ENCODE measurements at regions not wholly inside any gene's neighbourhood (a gene's known extent, or its start where the extent isn't known, plus 50 kb on each side); places are given as distances from the start of the nearest gene placed in this dataset.

- no peak for DNase-seq
Measured at GRCh38 chr2:41498781-41499180, 549.0 kb upstream of the PKDCC start.

- DNase-seq: no peak
Measured at GRCh38 chr2:41500895-41501294, 546.9 kb upstream of the PKDCC start.

GRCh38 chr2:41502752-41503151 lies 545.1 kb upstream of the PKDCC start:
- DNase-seq: no peak

GRCh38 chr2:41504532-41504931 lies 543.3 kb upstream of the PKDCC start:
- DNase-seq: no peak

- no peak for DNase-seq
Measured at GRCh38 chr2:41510108-41510507, 537.7 kb upstream of the PKDCC start.

- DNase-seq: no peak
Measured at GRCh38 chr2:41521211-41521610, 526.6 kb upstream of the PKDCC start.

GRCh38 chr2:41527525-41528323 lies 520.1 kb upstream of the PKDCC start:
- DNase-seq: no peak

GRCh38 chr2:41535575-41535974 lies 512.2 kb upstream of the PKDCC start:
- no peak for DNase-seq

- DNase-seq: no peak
Measured at GRCh38 chr2:41540272-41540998, 507.4 kb upstream of the PKDCC start.

- DNase-seq: no peak
Measured at GRCh38 chr2:41543726-41544125, 504.1 kb upstream of the PKDCC start.

GRCh38 chr2:41544709-41545108 lies 503.1 kb upstream of the PKDCC start:
- no peak for DNase-seq

- no peak for DNase-seq
Measured at GRCh38 chr2:41546031-41546430, 501.8 kb upstream of the PKDCC start.

- no peak for DNase-seq
Measured at GRCh38 chr2:41568648-41569047, 479.2 kb upstream of the PKDCC start.

- no peak for DNase-seq
Measured at GRCh38 chr2:41572154-41572553, 475.7 kb upstream of the PKDCC start.

- no peak for DNase-seq
Measured at GRCh38 chr2:41576423-41576822, 471.4 kb upstream of the PKDCC start.

- no peak for DNase-seq
Measured at GRCh38 chr2:41579806-41580205, 468.0 kb upstream of the PKDCC start.

GRCh38 chr2:41580806-41581205 lies 467.0 kb upstream of the PKDCC start:
- no peak for DNase-seq

- DNase-seq: no peak
Measured at GRCh38 chr2:41595240-41595639, 452.6 kb upstream of the PKDCC start.

- no peak for DNase-seq
Measured at GRCh38 chr2:41597680-41598079, 450.1 kb upstream of the PKDCC start.

- no peak for DNase-seq
Measured at GRCh38 chr2:41598161-41598894, 449.5 kb upstream of the PKDCC start.

GRCh38 chr2:41600460-41600859 lies 447.4 kb upstream of the PKDCC start:
- no peak for DNase-seq

- no peak for DNase-seq
Measured at GRCh38 chr2:41602341-41602740, 445.5 kb upstream of the PKDCC start.

- DNase-seq: no peak
Measured at GRCh38 chr2:41605311-41605710, 442.5 kb upstream of the PKDCC start.

GRCh38 chr2:41605914-41606313 lies 441.9 kb upstream of the PKDCC start:
- DNase-seq: no peak

Data from stimulated activated naive CD4-positive, alpha-beta T cell (primary cell).